ENCODE measurements at regions not wholly inside any gene's neighbourhood (a gene's known extent, or its start where the extent isn't known, plus 50 kb on each side); places are given as distances from the start of the nearest gene placed in this dataset.

DNA sequence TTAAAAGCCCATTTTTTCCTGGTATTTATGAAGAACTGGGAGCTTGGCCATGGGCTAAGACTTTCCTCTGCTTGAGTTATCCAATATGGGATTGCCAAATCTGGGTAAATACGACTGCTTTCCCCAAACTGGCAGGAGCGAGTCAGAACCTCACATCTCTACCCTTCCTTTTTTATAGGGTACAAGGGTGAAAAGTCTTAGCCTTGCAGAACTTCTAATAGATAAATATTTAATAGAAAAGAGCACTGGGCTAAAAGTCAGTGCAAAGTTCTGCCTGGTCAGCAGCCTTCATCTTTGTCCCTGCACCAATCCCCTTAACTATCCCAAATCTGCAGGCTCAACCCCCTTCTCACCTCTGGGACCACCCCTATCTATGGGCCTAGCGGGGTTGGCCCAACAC is 61.6 kb upstream of the ACSL1 start:
- TF ChIP-seq, protein P1, sequence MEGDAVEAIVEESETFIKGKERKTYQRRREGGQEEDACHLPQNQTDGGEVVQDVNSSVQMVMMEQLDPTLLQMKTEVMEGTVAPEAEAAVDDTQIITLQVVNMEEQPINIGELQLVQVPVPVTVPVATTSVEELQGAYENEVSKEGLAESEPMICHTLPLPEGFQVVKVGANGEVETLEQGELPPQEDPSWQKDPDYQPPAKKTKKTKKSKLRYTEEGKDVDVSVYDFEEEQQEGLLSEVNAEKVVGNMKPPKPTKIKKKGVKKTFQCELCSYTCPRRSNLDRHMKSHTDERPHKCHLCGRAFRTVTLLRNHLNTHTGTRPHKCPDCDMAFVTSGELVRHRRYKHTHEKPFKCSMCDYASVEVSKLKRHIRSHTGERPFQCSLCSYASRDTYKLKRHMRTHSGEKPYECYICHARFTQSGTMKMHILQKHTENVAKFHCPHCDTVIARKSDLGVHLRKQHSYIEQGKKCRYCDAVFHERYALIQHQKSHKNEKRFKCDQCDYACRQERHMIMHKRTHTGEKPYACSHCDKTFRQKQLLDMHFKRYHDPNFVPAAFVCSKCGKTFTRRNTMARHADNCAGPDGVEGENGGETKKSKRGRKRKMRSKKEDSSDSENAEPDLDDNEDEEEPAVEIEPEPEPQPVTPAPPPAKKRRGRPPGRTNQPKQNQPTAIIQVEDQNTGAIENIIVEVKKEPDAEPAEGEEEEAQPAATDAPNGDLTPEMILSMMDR (conservative IDR thresholded peaks at IDR 0.05 in 1 of 2, IDR thresholded peaks at IDR 0.05 in 1 of 2; ENCODE audit: low read depth in 1 of 2, low read length in 2 of 2), result no peak
- no peak for TF ChIP-seq EZH2 (IDR thresholded peaks at IDR 0.05; ENCODE audit: low read length, missing control alignments)

Measured in fibroblast of lung (primary cell).